Lung (tissue), 11 donors: ENCODE measurements at regions not wholly inside any gene's neighbourhood (a gene's known extent, or its start where the extent isn't known, plus 50 kb on each side); places are given as distances from the start of the nearest gene placed in this dataset.

Source experiments
- ATAC-seq: fragments of 200-7000 bp; cut with Tn5 transposase; one replicate; pipeline ENCODE4 v1.9.1; 2020; ENCODE audit warnings: moderate number of reproducible peaks; ENCODE audit not compliant: insufficient read depth, low FRiP score
- DNase-seq, 3 donors: peaks; one replicate each; pipeline ENCODE4 v3.0.0-alpha.2; 2013 to 2017
- H3K27ac ChIP-seq, 2 donors: one replicate each; pipeline ENCODE4 v1.5.1; 2013; ENCODE audit warnings: mild to moderate bottlenecking in 2 of 2, moderate library complexity in 2 of 2, control low read depth in 1 of 2, inconsistent platforms in 1 of 2, low read depth in 1 of 2, low read length in 1 of 2
- H3K27me3 ChIP-seq, 3 donors: one replicate each; pipeline ENCODE4 v1.5.1; 2013; ENCODE audit warnings: low read length in 2 of 3; ENCODE audit not compliant: control insufficient read depth in 3 of 3, insufficient read depth in 3 of 3
- H3K36me3 ChIP-seq, 4 donors: one replicate each; pipeline ENCODE4 v1.5.1; 2013; ENCODE audit warnings: low read length in 4 of 4, mild to moderate bottlenecking in 1 of 4, moderate library complexity in 1 of 4; ENCODE audit not compliant: control insufficient read depth in 4 of 4, insufficient read depth in 4 of 4
- H3K4me1 ChIP-seq, 5 donors: one replicate each; pipeline ENCODE4 v1.5.1; 2013; ENCODE audit warnings: low read length in 5 of 5, mild to moderate bottlenecking in 2 of 5, moderate library complexity in 1 of 5; ENCODE audit not compliant: control insufficient read depth in 5 of 5, insufficient read depth in 5 of 5
- H3K4me3 ChIP-seq: one replicate; pipeline ENCODE4 v1.5.1; 2013; ENCODE audit warnings: mild to moderate bottlenecking, control low read depth, moderate library complexity
- H3K9ac ChIP-seq, 2 donors: one replicate each; pipeline ENCODE4 v1.5.1; 2013; ENCODE audit warnings: low read length in 2 of 2, control low read depth in 1 of 2; ENCODE audit not compliant: insufficient read depth in 1 of 2
- H3K9me3 ChIP-seq, 4 donors: one replicate each; pipeline ENCODE4 v1.5.1; 2013; ENCODE audit warnings: low read length in 3 of 4, mild to moderate bottlenecking in 1 of 4, moderate library complexity in 1 of 4; ENCODE audit not compliant: control insufficient read depth in 4 of 4, insufficient read depth in 3 of 4
- CTCF ChIP-seq: IDR thresholded peaks from 2 replicates; pipeline ENCODE4 v1.5.1; 2012; ENCODE audit warnings: mild to moderate bottlenecking; ENCODE audit errors: control extremely low read depth, extremely low read depth
- WGBS, 2 donors: extraction: QIAGEN DNeasy Blood & Tissue Kit; methylation state at CpG; one replicate each; pipeline ENCODE4 v1.1.7; 2013; 5-methylcytosine and 5-hydroxymethylcytosine counted together
- donor health status: control.
- donor health status: control.
- donor health status: Bipolar disorder and iron deficiency.
- donor health status: healthy.
- donor health status: DM: yes; HTN: yes; CAD: no.

- WGBS, 2 donors: 53 to 95% methylated on average over 4 of the region's 4 CpGs
- H3K4me1 ChIP-seq: no peaks in the 10 kb centered on the region
- H3K36me3 ChIP-seq: no peaks in the 10 kb centered on the region
- H3K27ac ChIP-seq: no peak overlapping the region
- no peaks in the 10 kb centered on the region for H3K27me3 ChIP-seq
- no peak for ATAC-seq
- DNase-seq: no peak
- peaks cover 0 to 4% (median 0%) of the 10 kb centered on the region in 4 donors for H3K9me3 ChIP-seq
- H3K4me3 ChIP-seq: no peak overlapping the region
- no peak for TF ChIP-seq CTCF
- H3K9ac ChIP-seq: no peak overlapping the region
These were observed 385.9 kb upstream of the ACTRT1 start for GRCh38 chrX:128438082-128438481.

GRCh38 chrX:128436397-128437103, 384.3 kb upstream of the ACTRT1 start:
- Histone ChIP-seq H3K4me1 (no peaks in the 10 kb centered on the region), H3K9me3 (peaks cover 0 to 4% (median 0%) of the 10 kb centered on the region in 4 donors), H3K4me3 (no peak overlapping the region), H3K27me3 (no peaks in the 10 kb centered on the region), H3K27ac (no peak overlapping the region), H3K36me3 (no peaks in the 10 kb centered on the region), H3K9ac (no peak overlapping the region)
- DNase-seq: no peak
- whole genome bisulfite sequencing, 2 donors: 56 to 78% methylated on average over 4 of the region's 4 CpGs
- TF ChIP-seq CTCF: no peak
- no peak for ATAC-seq

- TF ChIP-seq CTCF: no peak
- no peak overlapping the region for H3K9ac ChIP-seq
- H3K9me3 ChIP-seq: no peaks in the 10 kb centered on the region
- no peaks in the 10 kb centered on the region for H3K4me1 ChIP-seq
- no peak for DNase-seq
- no peak for ATAC-seq
- H3K36me3 ChIP-seq: no peaks in the 10 kb centered on the region
- H3K4me3 ChIP-seq: no peak overlapping the region
- H3K27me3 ChIP-seq: no peaks in the 10 kb centered on the region
- H3K27ac ChIP-seq: no peak overlapping the region
These were observed 373.3 kb upstream of the ACTRT1 start for GRCh38 chrX:128425546-128425945.

GRCh38 chrX:128408842-128409241, 356.6 kb upstream of the ACTRT1 start:
- H3K4me3 ChIP-seq: no peak overlapping the region
- H3K36me3 ChIP-seq: no peaks in the 10 kb centered on the region
- no peaks in the 10 kb centered on the region for H3K4me1 ChIP-seq
- WGBS, 2 donors: 40 to 72% methylated on average over 3 of the region's 3 CpGs
- H3K9ac ChIP-seq: no peak overlapping the region
- no peak for TF ChIP-seq CTCF
- no peaks in the 10 kb centered on the region for H3K27me3 ChIP-seq
- ATAC-seq: no peak
- H3K9me3 ChIP-seq: no peaks in the 10 kb centered on the region
- DNase-seq: no peak
- no peak overlapping the region for H3K27ac ChIP-seq
